IMR-90 (cell line): ENCODE measurements at regions not wholly inside any gene's neighbourhood (a gene's known extent, or its start where the extent isn't known, plus 50 kb on each side); places are given as distances from the start of the nearest gene placed in this dataset.

Experiments
- ATAC-seq: fragments of 200-7000 bp; cut with Tn5 transposase; 2 replicates; pipeline ENCODE4 v1.9.1; 2020; ENCODE audit warnings: low read depth, mild to moderate bottlenecking, moderate library complexity
- BruUV-seq: library from RNA; stranded (reverse); fragments of 400-500 nt; replicated peaks from 2 replicates; lab custom pipeline; 2021; lab: Mats Ljungman, UMichigan
- CTCF ChIA-PET: fragments of 300-600 bp; formaldehyde crosslinking; extraction: SDS; loops from one replicate; lab custom pipeline; 2021; ENCODE audit warnings: antibody characterized with exemption; lab: Yijun Ruan, JAX
- POLR2A ChIA-PET: fragments of 300-600 bp; sonication (Branson Sonifier 250); formaldehyde crosslinking; loops from one replicate; lab custom pipeline; 2022; ENCODE audit warnings: antibody characterized with exemption; ENCODE audit not compliant: unreplicated experiment; lab: Charles Lee
- DNase-seq: peaks from one replicate; pipeline ENCODE4 v3.0.0; 2013
- H2AFZ ChIP-seq: replicated peaks from 2 replicates; pipeline ENCODE3; 2013; ENCODE audit warnings: low read length, mild to moderate bottlenecking; ENCODE audit not compliant: poor library complexity
- H2AK5ac ChIP-seq: 2 replicates; pipeline ENCODE4 v1.6.1; 2013; ENCODE audit warnings: low read depth, low read length, inconsistent platforms
- H2AK9ac ChIP-seq: replicated peaks from 2 replicates; pipeline ENCODE3; 2013; ENCODE audit warnings: mild to moderate bottlenecking, low read depth, low read length, moderate library complexity; ENCODE audit not compliant: poor library complexity
- H2BK120ac ChIP-seq: 2 replicates; pipeline ENCODE4 v1.6.1; 2013; ENCODE audit warnings: low read depth, low read length, inconsistent platforms
- H2BK15ac ChIP-seq: 3 replicates; pipeline ENCODE4 v1.6.1; 2013; ENCODE audit warnings: low read depth, low read length, inconsistent platforms
- H2BK20ac ChIP-seq: 2 replicates; pipeline ENCODE4 v1.6.1; 2013; ENCODE audit warnings: low read depth, mild to moderate bottlenecking, inconsistent platforms, low read length, moderate library complexity
- H2BK5ac ChIP-seq: 2 replicates; pipeline ENCODE4 v1.6.1; 2013; ENCODE audit warnings: mild to moderate bottlenecking, low read depth, low read length, inconsistent platforms; ENCODE audit not compliant: poor library complexity, severe bottlenecking
- H3K14ac ChIP-seq: replicated peaks from 2 replicates; pipeline ENCODE4 v1.6.1; 2013; ENCODE audit warnings: low read depth, low read length, inconsistent platforms
- H3K18ac ChIP-seq: 2 replicates; pipeline ENCODE4 v1.6.1; 2013; ENCODE audit warnings: low read depth, low read length, control low read depth
- H3K23ac ChIP-seq: 2 replicates; pipeline ENCODE4 v1.6.1; 2013; ENCODE audit warnings: low read depth, low read length, inconsistent platforms
- H3K27ac ChIP-seq: 2 replicates; pipeline ENCODE4 v1.5.1; 2013; ENCODE audit warnings: mild to moderate bottlenecking, control low read depth, low read length; ENCODE audit not compliant: insufficient read depth
- H3K27me3 ChIP-seq: 2 replicates; pipeline ENCODE4 v1.6.1; 2013; ENCODE audit warnings: low read length; ENCODE audit not compliant: control insufficient read depth, insufficient read depth
- H3K36me3 ChIP-seq: 2 replicates; pipeline ENCODE4 v1.6.1; 2013; ENCODE audit warnings: low read length, mixed read lengths; ENCODE audit not compliant: control insufficient read depth, insufficient read depth
- H3K4ac ChIP-seq: 2 replicates; pipeline ENCODE4 v1.6.1; 2013; ENCODE audit warnings: low read depth, low read length, inconsistent platforms
- H3K4me1 ChIP-seq: 2 replicates; pipeline ENCODE4 v1.6.1; 2013; ENCODE audit warnings: low read length, mixed read lengths; ENCODE audit not compliant: control insufficient read depth, insufficient read depth
- H3K4me2 ChIP-seq: 2 replicates; pipeline ENCODE4 v1.6.1; 2013; ENCODE audit warnings: low read depth, mild to moderate bottlenecking, control low read depth, low read length, moderate library complexity
- H3K4me3 ChIP-seq: 2 replicates; pipeline ENCODE4 v1.5.1; 2013; ENCODE audit warnings: low read depth, mild to moderate bottlenecking, control low read depth, low read length, moderate library complexity; ENCODE audit not compliant: insufficient read depth
- H3K56ac ChIP-seq: 2 replicates; pipeline ENCODE4 v1.6.1; 2013; ENCODE audit warnings: low read length, inconsistent platforms; ENCODE audit not compliant: insufficient read depth; ENCODE audit errors: extremely low read depth
- H3K79me1 ChIP-seq, 2 experiments: 2 replicates each; pipeline ENCODE4 v1.6.1; 2013; ENCODE audit warnings: low read length in 2 of 2, inconsistent platforms in 1 of 2, low read depth in 1 of 2
- H3K9ac ChIP-seq: 2 replicates; pipeline ENCODE4 v1.6.1; 2013; ENCODE audit warnings: low read depth, low read length, control low read depth
- H3K9me1 ChIP-seq: 2 replicates; pipeline ENCODE4 v1.6.1; 2013; ENCODE audit warnings: low read length, inconsistent platforms; ENCODE audit not compliant: insufficient read depth
- H3K9me3 ChIP-seq: 2 replicates; pipeline ENCODE4 v1.6.1; 2013; ENCODE audit warnings: low read length; ENCODE audit not compliant: control insufficient read depth, insufficient read depth
- H4K20me1 ChIP-seq: 2 replicates; pipeline ENCODE4 v1.6.1; 2013; ENCODE audit warnings: low read length, inconsistent platforms; ENCODE audit not compliant: insufficient read depth
- H4K5ac ChIP-seq: 2 replicates; pipeline ENCODE4 v1.6.1; 2013; ENCODE audit warnings: mild to moderate bottlenecking, low read depth, low read length, control low read depth
- H4K8ac ChIP-seq, 2 experiments: 2 replicates each; pipeline ENCODE4 v1.6.1; 2013; ENCODE audit warnings: low read depth in 2 of 2, low read length in 2 of 2, control low read depth in 1 of 2, inconsistent platforms in 1 of 2
- H4K91ac ChIP-seq: 2 replicates; pipeline ENCODE4 v1.6.1; 2013; ENCODE audit warnings: low read depth, low read length, inconsistent platforms; ENCODE audit not compliant: insufficient read depth
- BHLHE40 ChIP-seq: fragments of 150-350 bp; IDR thresholded peaks from 2 replicates; pipeline ENCODE4 v1.6.1; 2016; ENCODE audit warnings: mild to moderate bottlenecking, low read depth, low read length
- CHD1 ChIP-seq: IDR thresholded peaks from 2 replicates; pipeline ENCODE4 v1.6.1; 2012; ENCODE audit warnings: low read depth, low read length, improper control_type of control experiment
- NFE2L2 ChIP-seq: fragments of 150-350 bp; IDR thresholded peaks from 2 replicates; pipeline ENCODE4 v1.6.1; 2016; ENCODE audit warnings: low read depth, mild to moderate bottlenecking, low read length
- RFX5 ChIP-seq: IDR thresholded peaks from 2 replicates; pipeline ENCODE4 v1.8.0; 2012; ENCODE audit warnings: low read depth, mild to moderate bottlenecking, low read length, moderate library complexity
- WGBS, 2 experiments: methylation state at CpG; one replicate each; pipeline versions ENCODE4 v1.1.5 to v1.1.7; 2013; ENCODE audit warnings: missing lambda C conversion rate in 2 of 2; ENCODE audit not compliant: insufficient read length in 1 of 2; ENCODE audit errors: extremely low coverage in 2 of 2; 5-methylcytosine and 5-hydroxymethylcytosine counted together
- dilution Hi-C: fragments of 300-500 bp; cut with HindIII; formaldehyde crosslinking; loops from one replicate; pipeline ENCODE4 v1.14.3; 2018; ENCODE audit warnings: low sequenced_read_pairs; ENCODE audit not compliant: unreplicated experiment
- in situ Hi-C: fragments of 300-500 bp; cut with MboI; formaldehyde crosslinking; loops from 3 replicates; pipeline ENCODE4 v1.14.3; 2019; ENCODE audit warnings: low sequenced_read_pairs, inconsistent platforms, mixed read lengths
- intact Hi-C: fragments of 100-400 bp; cut with micrococcal nuclease; formaldehyde crosslinking; loops from 2 replicates; pipeline ENCODE4 v1.10.0; 2022

GRCh38 chr3:36175113-36175812 lies 205.0 kb upstream of the STAC start:
- no peak overlapping the region for H3K4me2 ChIP-seq
- H2BK20ac ChIP-seq = no peak overlapping the region
- H3K4me3 ChIP-seq = no peak overlapping the region
- H3K36me3 ChIP-seq = no peaks in the 10 kb centered on the region
- H2BK120ac ChIP-seq = no peak overlapping the region
- in situ Hi-C loops (no loop called here), intact Hi-C loops (no loop called here), dilution Hi-C loops (no loop called here)
- ChIA-PET CTCF (interaction anchor here (0.6 kb wide), 1 partner anchor 219 kb away, joined by 3 read pairs; no protein-coding TSS in a partner anchor), POLR2A (no interaction called here)
- no peak overlapping the region for H4K5ac ChIP-seq
- no peaks in the 10 kb centered on the region for H3K4me1 ChIP-seq
- H3K27ac ChIP-seq = no peak overlapping the region
- H3K4ac ChIP-seq = no peak overlapping the region
- no TSS peak for BruUV-seq
- H2AK5ac ChIP-seq = no peak overlapping the region
- H2AFZ ChIP-seq = no peak overlapping the region
- H4K8ac ChIP-seq = no peak overlapping the region
- no peak overlapping the region for H3K56ac ChIP-seq
- H2AK9ac ChIP-seq = no peak overlapping the region
- no peaks in the 10 kb centered on the region for H3K27me3 ChIP-seq
- peaks cover 10% of the 10 kb centered on the region; the same call in 1 of the 2 replicates for H3K9me3 ChIP-seq
- no peaks in the 10 kb centered on the region for H4K20me1 ChIP-seq
- no CpG with 5 or more reads among the region's 2 CpGs for WGBS, 2 experiments
- no peak overlapping the region for H2BK15ac ChIP-seq
- H3K9ac ChIP-seq = no peak overlapping the region
- no peak overlapping the region for H3K14ac ChIP-seq
- no peak overlapping the region for H3K23ac ChIP-seq
- no peak overlapping the region for H2BK5ac ChIP-seq
- DNase-seq (no peak), ATAC-seq (no peak)
- H3K79me1 ChIP-seq = no peaks in the 10 kb centered on the region
- no peak overlapping the region for H3K18ac ChIP-seq
- no peaks in the 10 kb centered on the region for H3K9me1 ChIP-seq
- TF ChIP-seq NFE2L2 = no peak
- TF ChIP-seq CHD1 = no peak
- TF ChIP-seq RFX5 = no peak
- no peak for TF ChIP-seq BHLHE40
- H4K91ac ChIP-seq = no peak overlapping the region
